GM03348 (cell line): ENCODE measurements at regions not wholly inside any gene's neighbourhood (a gene's known extent, or its start where the extent isn't known, plus 50 kb on each side); places are given as distances from the start of the nearest gene placed in this dataset.
"Not testable (repeated sequence)": the region's sequence is repeated elsewhere in the genome, so short reads cannot be mapped to it uniquely, and the experiment has no call there.

Experiments used
- DNase-seq: peaks from one replicate; pipeline ENCODE4 v3.0.0; 2012; ENCODE audit warnings: low spot score

DNA sequence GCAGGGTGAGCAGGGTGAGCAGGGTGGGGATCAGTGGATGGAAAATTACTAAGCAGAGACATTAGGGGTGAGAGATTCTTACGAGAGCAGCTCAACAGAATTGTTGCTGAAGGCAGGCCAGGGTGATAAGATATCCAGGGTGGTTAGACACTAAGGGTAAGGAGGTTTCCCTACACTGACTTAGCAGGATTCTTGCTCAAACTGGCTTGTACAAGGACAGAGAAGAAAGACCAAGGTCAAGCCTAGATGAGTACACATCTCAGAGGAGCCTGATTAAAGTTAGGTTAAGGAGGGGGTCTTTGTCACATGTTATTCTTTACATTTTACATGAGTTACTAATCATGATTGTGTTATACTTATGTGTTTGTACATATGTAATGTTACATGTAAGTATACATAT lies 262.8 kb upstream of the FANCL start:
- no peak for DNase-seq

DNA sequence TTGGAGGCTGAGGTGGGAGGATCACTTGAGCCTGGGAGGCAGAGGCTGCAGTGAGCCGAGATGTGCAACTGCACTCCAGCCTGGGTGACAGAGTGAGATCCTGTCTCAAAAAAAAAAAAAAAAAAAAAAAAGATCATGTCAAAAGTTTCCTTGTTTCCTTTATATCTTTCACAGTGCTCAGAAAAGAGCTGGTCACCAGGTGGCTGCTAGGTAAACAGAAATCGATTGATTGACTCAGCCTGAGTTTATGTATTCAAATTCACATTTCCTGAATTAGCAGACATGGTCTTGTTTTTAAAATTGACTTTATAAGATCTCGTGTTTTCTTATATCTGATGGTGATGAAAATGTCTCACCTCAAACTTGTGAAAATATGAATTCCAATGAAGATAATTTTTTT lies 261.8 kb upstream of the FANCL start:
- no peak for DNase-seq

GRCh38 chr2:58501371-58502160 lies 260.4 kb upstream of the FANCL start:
- DNase-seq: no peak

DNA sequence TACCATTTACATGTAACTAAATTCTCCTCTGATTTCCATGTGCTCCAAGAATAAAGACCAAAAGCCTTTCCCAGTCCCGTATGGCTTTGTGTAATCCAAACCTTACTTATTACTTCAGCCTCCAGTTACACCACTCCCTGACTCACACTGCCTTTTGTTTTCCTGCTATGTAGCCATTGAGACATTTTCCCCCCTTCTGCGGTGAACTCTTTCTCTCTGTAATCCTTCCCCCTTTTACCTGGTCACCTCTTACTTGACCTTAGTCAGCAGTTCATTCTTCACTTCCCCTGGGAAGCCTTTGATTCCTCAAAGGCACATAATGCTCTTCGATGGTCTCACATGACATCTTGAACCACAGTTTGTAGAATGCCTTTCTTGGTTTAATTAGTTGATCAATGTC lies 256.0 kb upstream of the FANCL start:
- DNase-seq: no peak

GRCh38 chr2:58495806-58496205 lies 254.7 kb upstream of the FANCL start:
- no peak for DNase-seq

DNA sequence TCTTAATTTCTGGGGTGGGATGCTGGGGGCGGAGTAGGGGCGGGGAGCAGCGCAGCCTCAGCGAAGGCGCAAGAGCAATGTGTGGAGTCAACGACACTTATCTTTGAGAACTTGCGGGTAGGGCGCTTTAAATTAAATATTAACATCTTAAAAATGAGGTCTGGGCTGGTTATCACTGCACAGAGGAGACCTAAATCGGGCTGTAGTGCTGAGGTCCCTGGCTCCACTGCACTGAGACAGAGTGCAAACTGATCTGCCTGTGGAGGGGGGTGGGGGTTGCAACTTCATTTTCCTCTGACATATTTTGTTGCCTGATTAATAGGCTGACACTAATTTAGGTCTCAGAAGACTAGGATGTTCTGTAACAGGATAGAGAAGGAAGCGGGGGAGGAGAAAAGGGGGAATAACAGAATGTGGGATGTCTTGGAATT lies 253.0 kb upstream of the FANCL start:
- DNase-seq: no peak

GRCh38 chr2:58484629-58485028 lies 243.5 kb upstream of the FANCL start:
- DNase-seq: no peak

- DNase-seq: peak; percentile 56
These were observed 243.1 kb upstream of the FANCL start for GRCh38 chr2:58484221-58484620.

- no peak for DNase-seq
These were observed 242.2 kb upstream of the FANCL start for GRCh38 chr2:58483307-58483706.

- no peak for DNase-seq
These were observed 240.5 kb upstream of the FANCL start for GRCh38 chr2:58481670-58482069.

GRCh38 chr2:58480141-58480540 lies 239.0 kb upstream of the FANCL start:
- no peak for DNase-seq

- DNase-seq: no peak
These were observed 238.5 kb upstream of the FANCL start for GRCh38 chr2:58479535-58480140.

GRCh38 chr2:58476556-58476955 lies 235.4 kb upstream of the FANCL start:
- no peak for DNase-seq

DNA sequence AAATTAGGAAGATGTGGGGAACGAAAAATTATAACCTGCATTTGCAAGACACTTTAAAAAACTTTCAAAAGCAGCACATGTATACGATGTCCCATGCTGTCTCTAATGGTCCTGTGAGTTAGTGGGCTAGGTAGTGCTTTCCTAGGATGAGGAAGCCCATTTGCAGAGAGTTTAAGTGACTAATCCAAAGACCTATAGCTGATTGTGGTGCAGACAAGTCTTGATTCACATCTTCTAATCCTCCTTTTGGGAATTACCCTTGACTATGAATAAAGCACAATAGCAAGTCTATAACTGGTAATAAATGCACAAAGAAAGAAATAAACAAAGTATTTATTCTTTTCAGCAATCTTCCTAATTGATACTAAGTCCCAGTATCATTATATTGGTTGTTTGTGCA lies 234.6 kb upstream of the FANCL start:
- no peak for DNase-seq

DNA sequence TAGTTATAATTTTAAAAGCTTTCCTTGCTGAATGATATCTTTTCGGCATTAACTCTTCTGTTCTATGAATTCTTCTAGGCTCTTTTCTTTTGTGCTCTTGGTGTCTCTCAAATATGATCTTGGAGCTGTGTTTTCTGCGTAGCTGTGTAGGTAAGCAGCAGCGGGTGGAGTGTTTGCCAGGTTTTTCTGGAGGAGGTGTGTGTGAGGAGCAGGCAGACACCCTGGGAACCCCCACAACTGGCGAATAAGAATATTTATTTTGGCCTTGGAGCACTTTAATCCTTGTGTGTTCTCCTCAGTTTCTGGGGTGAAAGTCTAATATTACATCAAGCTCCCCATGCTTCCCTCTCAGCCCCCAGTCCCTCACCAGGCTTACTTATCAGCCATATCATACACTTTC lies 232.0 kb upstream of the FANCL start:
- DNase-seq: no peak

DNA sequence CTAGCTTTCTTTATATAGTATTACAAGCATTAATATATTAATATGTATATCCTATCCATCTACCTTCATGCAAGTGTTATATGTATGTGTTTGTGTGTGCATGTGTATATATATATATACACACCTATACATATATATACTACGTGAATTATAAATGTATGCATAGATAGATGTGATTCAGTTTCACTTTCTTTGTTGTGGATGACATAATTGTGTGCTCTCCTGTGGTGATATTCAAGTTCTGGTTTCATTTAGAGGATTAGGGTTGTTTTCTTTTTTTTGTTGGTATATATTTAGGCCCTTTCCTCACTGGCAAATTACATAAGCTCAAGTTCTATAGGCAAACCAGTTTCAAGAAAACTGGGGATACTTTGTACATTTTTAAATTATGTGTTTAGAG lies 225.7 kb upstream of the FANCL start:
- DNase-seq: no peak

- not testable (repeated sequence) for DNase-seq
These were observed 224.9 kb upstream of the FANCL start for GRCh38 chr2:58466021-58466420.

- DNase-seq: no peak
These were observed 219.5 kb upstream of the FANCL start for GRCh38 chr2:58460670-58461069.

GRCh38 chr2:58449286-58450010 lies 208.3 kb upstream of the FANCL start:
- DNase-seq: no peak

DNA sequence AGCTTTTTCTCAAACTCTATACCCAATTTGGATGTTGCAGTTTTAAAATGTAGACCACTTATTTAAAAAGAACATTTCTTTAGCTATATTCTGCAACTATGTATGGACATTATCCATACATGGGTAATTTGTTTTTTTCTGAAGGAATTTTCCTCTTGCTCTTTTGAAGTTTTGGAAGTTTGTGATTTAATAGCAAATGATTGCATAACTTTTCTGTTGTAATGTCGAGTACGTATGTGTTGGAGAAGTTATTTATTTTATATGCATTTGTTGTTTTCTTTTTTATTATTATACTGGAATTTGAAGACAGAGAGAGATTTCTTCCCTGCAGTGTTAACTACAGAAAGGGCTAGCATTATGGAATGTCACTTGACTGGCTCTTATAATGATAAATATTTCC lies 207.7 kb upstream of the FANCL start:
- DNase-seq: no peak

DNA sequence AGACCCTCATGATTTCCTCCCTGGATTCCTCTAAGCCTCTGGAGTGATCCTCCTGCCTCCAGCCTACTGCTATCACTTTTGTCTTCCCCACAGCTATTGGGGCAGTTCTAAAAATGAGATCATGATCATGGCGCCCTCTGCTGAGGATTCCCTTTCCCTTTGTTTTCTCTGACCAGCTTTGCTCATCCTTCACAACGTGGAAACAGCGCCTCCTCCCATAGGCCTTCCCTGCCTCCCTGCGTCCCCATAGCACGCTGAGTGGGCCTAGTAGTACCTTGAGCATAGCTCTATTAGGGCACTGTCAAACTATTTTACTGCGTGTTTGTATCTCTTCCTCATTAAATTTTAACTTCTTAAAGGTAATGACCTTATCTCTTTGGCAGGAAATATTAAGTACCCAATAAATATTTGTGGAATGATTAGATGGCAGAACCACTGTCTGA lies 207.0 kb upstream of the FANCL start:
- peak; percentile 68 for DNase-seq

DNA sequence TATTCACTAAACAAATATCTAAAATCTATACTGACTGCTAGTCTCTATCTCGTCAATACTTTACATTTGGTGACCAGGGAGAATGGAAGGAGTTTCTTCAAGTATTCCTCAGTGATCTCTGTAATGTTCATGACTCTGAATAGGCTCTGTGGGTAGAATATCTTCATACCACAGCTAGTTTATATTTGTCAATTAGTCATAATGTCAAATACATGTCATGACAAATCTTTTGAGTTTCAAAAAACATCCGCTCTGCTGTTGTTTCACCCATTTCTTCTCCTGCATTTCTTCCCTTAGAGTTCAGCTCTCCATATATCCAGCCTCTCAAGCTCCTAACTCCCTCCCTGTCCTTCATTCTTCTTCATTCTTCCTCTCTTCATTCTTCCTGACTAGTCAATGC lies 206.5 kb upstream of the FANCL start:
- DNase-seq: no peak

- no peak for DNase-seq
These were observed 200.5 kb upstream of the FANCL start for GRCh38 chr2:58441643-58442042.
